Parathyroid adenoma (tissue), 2 donors: ENCODE measurements at regions not wholly inside any gene's neighbourhood (a gene's known extent, or its start where the extent isn't known, plus 50 kb on each side); places are given as distances from the start of the nearest gene placed in this dataset.

Experiments used
- H2AFZ ChIP-seq: fragments of 300-600 bp; sonication (generic); one replicate; pipeline ENCODE4 v1.7.0; 2017; ENCODE audit warnings: antibody characterized with exemption, mild to moderate bottlenecking
- H3K27ac ChIP-seq: fragments of 300-600 bp; sonication (generic); one replicate; pipeline ENCODE4 v1.7.0; 2017
- H3K27me3 ChIP-seq: fragments of 300-600 bp; sonication (generic); one replicate; pipeline ENCODE4 v1.7.0; 2017; ENCODE audit warnings: low read length; ENCODE audit not compliant: control insufficient read depth, insufficient read depth
- H3K36me3 ChIP-seq: fragments of 300-600 bp; sonication (generic); one replicate; pipeline ENCODE4 v1.7.0; 2017; ENCODE audit warnings: low read length; ENCODE audit not compliant: control insufficient read depth, insufficient read depth
- H3K4me1 ChIP-seq: fragments of 300-600 bp; sonication (generic); one replicate; pipeline ENCODE4 v1.7.0; 2017; ENCODE audit warnings: control low read depth
- H3K4me2 ChIP-seq: fragments of 300-600 bp; sonication (generic); one replicate; pipeline ENCODE4 v1.7.0; 2017; ENCODE audit warnings: low read length
- H3K4me3 ChIP-seq: fragments of 300-600 bp; sonication (generic); one replicate; pipeline ENCODE4 v1.7.0; 2017; ENCODE audit warnings: low read depth, low read length
- H3K79me2 ChIP-seq: fragments of 300-600 bp; sonication (generic); one replicate; pipeline ENCODE4 v1.7.0; 2017; ENCODE audit warnings: control low read depth
- H3K9ac ChIP-seq: fragments of 300-600 bp; sonication (generic); one replicate; pipeline ENCODE4 v1.7.0; 2017; ENCODE audit warnings: mild to moderate bottlenecking
- H3K9me3 ChIP-seq: fragments of 300-600 bp; sonication (generic); one replicate; pipeline ENCODE4 v1.7.0; 2017; ENCODE audit warnings: low read length; ENCODE audit not compliant: control insufficient read depth
- TF ChIP-seq, protein P1 (sequence below): fragments of 300-600 bp; sonication (generic); IDR thresholded peaks from one replicate; pipeline ENCODE4 v1.7.0; 2017; ENCODE audit warnings: antibody characterized with exemption, mild to moderate bottlenecking
- donor health status: primary hyperparathyroidism.

DNA sequence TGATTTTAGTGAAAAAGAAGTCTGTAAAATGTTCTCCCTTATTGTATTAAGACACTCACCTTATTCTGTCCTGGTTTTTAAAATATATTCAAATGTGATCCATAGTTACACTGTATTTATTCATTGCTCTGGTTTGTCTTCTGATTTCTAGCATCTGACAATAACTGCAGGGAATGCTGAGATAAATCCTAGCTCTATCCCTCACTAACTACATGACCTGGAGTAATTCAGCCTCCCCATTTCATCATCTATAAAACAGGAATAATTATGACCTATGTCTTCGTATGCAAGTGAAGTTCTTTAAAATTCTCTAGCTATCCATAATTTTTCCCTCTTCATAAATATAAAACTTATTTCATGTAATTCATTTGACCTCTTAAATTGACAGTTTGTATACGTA, 104.0 kb upstream of the ESRRG start:
- no peaks in the 10 kb centered on the region for H3K36me3 ChIP-seq
- no peak overlapping the region for H3K9ac ChIP-seq
- no peaks in the 10 kb centered on the region for H3K27me3 ChIP-seq
- TF ChIP-seq, protein P1, sequence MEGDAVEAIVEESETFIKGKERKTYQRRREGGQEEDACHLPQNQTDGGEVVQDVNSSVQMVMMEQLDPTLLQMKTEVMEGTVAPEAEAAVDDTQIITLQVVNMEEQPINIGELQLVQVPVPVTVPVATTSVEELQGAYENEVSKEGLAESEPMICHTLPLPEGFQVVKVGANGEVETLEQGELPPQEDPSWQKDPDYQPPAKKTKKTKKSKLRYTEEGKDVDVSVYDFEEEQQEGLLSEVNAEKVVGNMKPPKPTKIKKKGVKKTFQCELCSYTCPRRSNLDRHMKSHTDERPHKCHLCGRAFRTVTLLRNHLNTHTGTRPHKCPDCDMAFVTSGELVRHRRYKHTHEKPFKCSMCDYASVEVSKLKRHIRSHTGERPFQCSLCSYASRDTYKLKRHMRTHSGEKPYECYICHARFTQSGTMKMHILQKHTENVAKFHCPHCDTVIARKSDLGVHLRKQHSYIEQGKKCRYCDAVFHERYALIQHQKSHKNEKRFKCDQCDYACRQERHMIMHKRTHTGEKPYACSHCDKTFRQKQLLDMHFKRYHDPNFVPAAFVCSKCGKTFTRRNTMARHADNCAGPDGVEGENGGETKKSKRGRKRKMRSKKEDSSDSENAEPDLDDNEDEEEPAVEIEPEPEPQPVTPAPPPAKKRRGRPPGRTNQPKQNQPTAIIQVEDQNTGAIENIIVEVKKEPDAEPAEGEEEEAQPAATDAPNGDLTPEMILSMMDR, result no peak
- no peaks in the 10 kb centered on the region for H3K79me2 ChIP-seq
- H3K4me3 ChIP-seq, result no peak overlapping the region
- H3K9me3 ChIP-seq, result no peaks in the 10 kb centered on the region
- no peaks in the 10 kb centered on the region for H3K4me1 ChIP-seq
- H3K27ac ChIP-seq, result no peak overlapping the region
- no peak overlapping the region for H3K4me2 ChIP-seq
- H2AFZ ChIP-seq, result no peak overlapping the region

GRCh38 chr1:216826646-216827045, 103.4 kb upstream of the ESRRG start:
- no peak overlapping the region for H3K9ac ChIP-seq
- no peaks in the 10 kb centered on the region for H3K27me3 ChIP-seq
- H3K4me2 ChIP-seq, result no peak overlapping the region

GRCh38 chr1:216826214-216826613, 103.0 kb upstream of the ESRRG start:
- Histone ChIP-seq H3K4me1 (no peaks in the 10 kb centered on the region), H3K4me3 (no peak overlapping the region), H3K36me3 (no peaks in the 10 kb centered on the region), H3K4me2 (no peak overlapping the region), H3K27ac (no peak overlapping the region), H2AFZ (no peak overlapping the region), H3K27me3 (no peaks in the 10 kb centered on the region), H3K9me3 (no peaks in the 10 kb centered on the region), H3K9ac (no peak overlapping the region), H3K79me2 (no peaks in the 10 kb centered on the region)
- TF ChIP-seq, protein P1, result no peak

More at GRCh38 chr1:216826646-216827045, 103.4 kb upstream of the ESRRG start:
- Histone ChIP-seq H2AFZ (no peak overlapping the region), H3K36me3 (no peaks in the 10 kb centered on the region), H3K4me3 (no peak overlapping the region), H3K9me3 (no peaks in the 10 kb centered on the region), H3K4me1 (no peaks in the 10 kb centered on the region), H3K79me2 (no peaks in the 10 kb centered on the region), H3K27ac (no peak overlapping the region)
- TF ChIP-seq, protein P1, result no peak

- Histone ChIP-seq H3K27ac (no peak overlapping the region), H3K9ac (no peak overlapping the region), H2AFZ (no peak overlapping the region), H3K79me2 (no peaks in the 10 kb centered on the region), H3K9me3 (no peaks in the 10 kb centered on the region), H3K4me3 (no peak overlapping the region), H3K36me3 (no peaks in the 10 kb centered on the region), H3K4me1 (peaks cover 1% of the 10 kb centered on the region), H3K4me2 (no peak overlapping the region), H3K27me3 (no peaks in the 10 kb centered on the region)
- TF ChIP-seq, protein P1, result no peak
These were observed 102.3 kb upstream of the ESRRG start for GRCh38 chr1:216825557-216825956.

GRCh38 chr1:216824511-216824910, 101.3 kb upstream of the ESRRG start:
- Histone ChIP-seq H3K27ac (no peak overlapping the region), H3K9ac (no peak overlapping the region), H3K79me2 (no peaks in the 10 kb centered on the region), H3K4me1 (peaks cover 5% of the 10 kb centered on the region), H3K4me2 (no peak overlapping the region), H3K27me3 (no peaks in the 10 kb centered on the region), H2AFZ (no peak overlapping the region), H3K4me3 (no peak overlapping the region), H3K36me3 (no peaks in the 10 kb centered on the region), H3K9me3 (no peaks in the 10 kb centered on the region)
- TF ChIP-seq, protein P1, result no peak
